Keratinocyte (primary cell): ENCODE measurements at regions not wholly inside any gene's neighbourhood (a gene's known extent, or its start where the extent isn't known, plus 50 kb on each side); places are given as distances from the start of the nearest gene placed in this dataset.

ENCODE experiments used
- DNase-seq: peaks from one replicate; pipeline ENCODE4 v3.0.0-alpha.2; 2011; ENCODE audit warnings: low read depth, missing footprints, low spot score
- FAIRE-seq: peaks from 2 replicates; lab custom pipeline; 2011; peaks lifted over from hg19 to GRCh38; lab: Jason Lieb, UNC
- H2AFZ ChIP-seq: 2 replicates; pipeline ENCODE4 v1.6.0; 2012; ENCODE audit warnings: low read length, control low read depth, inconsistent platforms; ENCODE audit not compliant: control insufficient read depth
- H3K27ac ChIP-seq: 2 replicates; pipeline ENCODE4 v1.5.1; 2011; ENCODE audit warnings: low read length; ENCODE audit not compliant: control insufficient read depth, insufficient read depth
- H3K27me3 ChIP-seq: 3 replicates; pipeline ENCODE4 v1.6.0; 2011; ENCODE audit warnings: low read length; ENCODE audit not compliant: control insufficient read depth, insufficient read depth; ENCODE audit errors: extremely low read depth
- H3K36me3 ChIP-seq, 2 experiments: 2 replicates in 1 of 2; 3 replicates in 1 of 2; pipeline ENCODE4 v1.5.1; 2011; ENCODE audit warnings: low read length in 2 of 2, mild to moderate bottlenecking in 1 of 2; ENCODE audit not compliant: control insufficient read depth in 2 of 2, insufficient read depth in 2 of 2; ENCODE audit errors: extremely low read depth in 1 of 2
- H3K4me1 ChIP-seq: 3 replicates; pipeline ENCODE4 v1.5.1; 2011; ENCODE audit warnings: low read length; ENCODE audit not compliant: control insufficient read depth, insufficient read depth; ENCODE audit errors: extremely low read depth
- H3K4me2 ChIP-seq: 3 replicates; pipeline ENCODE4 v1.6.0; 2011; ENCODE audit warnings: low read depth, low read length; ENCODE audit not compliant: control insufficient read depth, insufficient read depth; ENCODE audit errors: extremely low read depth
- H3K4me3 ChIP-seq, 3 experiments: fragments of 200-600 bp in 1 of 3; sonication (generic) in 1 of 3; 2 replicates in 2 of 3; 3 replicates in 1 of 3; pipeline ENCODE4 v1.5.1; 2011 to 2016; ENCODE audit warnings: low read length in 3 of 3, mild to moderate bottlenecking in 3 of 3, control low read depth in 2 of 3, inconsistent platforms in 1 of 3, low read depth in 1 of 3, mixed read lengths in 1 of 3, mixed run types in 1 of 3, moderate library complexity in 1 of 3; ENCODE audit not compliant: control insufficient read depth in 2 of 3, insufficient read depth in 2 of 3; ENCODE audit errors: extremely low read depth in 1 of 3
- H3K79me2 ChIP-seq: 2 replicates; pipeline ENCODE4 v1.6.0; 2012; ENCODE audit warnings: low read length; ENCODE audit not compliant: control insufficient read depth, insufficient read depth
- H3K9ac ChIP-seq: 3 replicates; pipeline ENCODE4 v1.6.0; 2011; ENCODE audit warnings: low read length; ENCODE audit not compliant: control insufficient read depth, insufficient read depth; ENCODE audit errors: extremely low read depth
- H3K9me1 ChIP-seq: 3 replicates; pipeline ENCODE4 v1.6.0; 2011; ENCODE audit warnings: low read length; ENCODE audit not compliant: control insufficient read depth, insufficient read depth; ENCODE audit errors: extremely low read depth
- H3K9me3 ChIP-seq: 2 replicates; pipeline ENCODE4 v1.5.1; 2012; ENCODE audit warnings: low read depth, low read length; ENCODE audit not compliant: control insufficient read depth
- H4K20me1 ChIP-seq: 3 replicates; pipeline ENCODE4 v1.6.0; 2011; ENCODE audit warnings: low read length; ENCODE audit not compliant: control insufficient read depth, insufficient read depth; ENCODE audit errors: extremely low read depth
- EZH2 ChIP-seq: IDR thresholded peaks from one replicate; pipeline ENCODE4 v1.6.1; 2012; ENCODE audit warnings: inconsistent platforms, mild to moderate bottlenecking, low read length, moderate library complexity
- dilution Hi-C: fragments of 300-500 bp; cut with MboI; formaldehyde crosslinking; loops from one replicate; pipeline ENCODE4 v1.7.0; 2020; ENCODE audit warnings: low sequenced_read_pairs; ENCODE audit not compliant: extremely low pct_ligation_motif_present
- TF ChIP-seq, protein P1 (sequence below), 3 experiments: IDR thresholded peaks in 1 of 3; conservative IDR thresholded peaks in 1 of 3; optimal IDR thresholded peaks in 1 of 3; 2 replicates in 2 of 3; 3 replicates in 1 of 3; pipeline versions ENCODE3 to v1.5.1; 2011; ENCODE audit warnings: low read length in 3 of 3, mild to moderate bottlenecking in 3 of 3, moderate library complexity in 2 of 3, control low read depth in 1 of 3, inconsistent platforms in 1 of 3; ENCODE audit not compliant: insufficient read depth in 2 of 3; ENCODE audit errors: extremely low read depth in 1 of 3

DNA sequence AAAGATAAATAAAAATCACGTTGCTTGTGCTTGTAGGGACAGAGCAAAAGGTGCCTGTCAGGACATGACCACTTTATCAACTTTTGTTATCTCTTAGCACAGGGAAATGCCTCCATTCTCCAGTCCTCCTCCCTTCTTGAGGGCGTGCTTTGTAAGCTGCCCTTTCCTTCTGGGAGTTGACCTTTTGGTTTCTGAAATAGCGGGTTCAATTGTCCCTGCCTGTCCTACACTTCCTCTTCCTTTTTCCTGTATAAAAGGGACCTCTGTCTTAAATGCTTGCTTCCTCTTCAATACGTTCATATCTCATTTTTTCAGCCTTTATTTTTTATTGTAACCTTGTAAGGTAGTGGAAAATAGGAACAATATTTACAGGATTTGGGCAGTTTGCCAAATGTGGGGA is 153.5 kb downstream of the SH3BGRL start:
- TF ChIP-seq EZH2 = no peak
- TF ChIP-seq, protein P1, sequence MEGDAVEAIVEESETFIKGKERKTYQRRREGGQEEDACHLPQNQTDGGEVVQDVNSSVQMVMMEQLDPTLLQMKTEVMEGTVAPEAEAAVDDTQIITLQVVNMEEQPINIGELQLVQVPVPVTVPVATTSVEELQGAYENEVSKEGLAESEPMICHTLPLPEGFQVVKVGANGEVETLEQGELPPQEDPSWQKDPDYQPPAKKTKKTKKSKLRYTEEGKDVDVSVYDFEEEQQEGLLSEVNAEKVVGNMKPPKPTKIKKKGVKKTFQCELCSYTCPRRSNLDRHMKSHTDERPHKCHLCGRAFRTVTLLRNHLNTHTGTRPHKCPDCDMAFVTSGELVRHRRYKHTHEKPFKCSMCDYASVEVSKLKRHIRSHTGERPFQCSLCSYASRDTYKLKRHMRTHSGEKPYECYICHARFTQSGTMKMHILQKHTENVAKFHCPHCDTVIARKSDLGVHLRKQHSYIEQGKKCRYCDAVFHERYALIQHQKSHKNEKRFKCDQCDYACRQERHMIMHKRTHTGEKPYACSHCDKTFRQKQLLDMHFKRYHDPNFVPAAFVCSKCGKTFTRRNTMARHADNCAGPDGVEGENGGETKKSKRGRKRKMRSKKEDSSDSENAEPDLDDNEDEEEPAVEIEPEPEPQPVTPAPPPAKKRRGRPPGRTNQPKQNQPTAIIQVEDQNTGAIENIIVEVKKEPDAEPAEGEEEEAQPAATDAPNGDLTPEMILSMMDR (optimal IDR thresholded peaks at IDR 0.05 in 1 of 3, IDR thresholded peaks at IDR 0.05 in 1 of 3, conservative IDR thresholded peaks at IDR 0.05 in 1 of 3; ENCODE audit: extremely low read depth in 1 of 3, insufficient read depth in 2 of 3, low read length in 3 of 3) = no peak
- Histone ChIP-seq H3K27me3 (no peaks in the 10 kb centered on the region), H3K4me3 (no peak overlapping the region), H3K4me2 (peak overlapping the region; percentile 14), H3K4me1 (no peaks in the 10 kb centered on the region), H3K9me3 (no peaks in the 10 kb centered on the region), H4K20me1 (no peaks in the 10 kb centered on the region), H3K36me3 (no peaks in the 10 kb centered on the region), H2AFZ (no peak overlapping the region), H3K9me1 (no peaks in the 10 kb centered on the region), H3K79me2 (no peaks in the 10 kb centered on the region), H3K9ac (no peak overlapping the region), H3K27ac (no peak overlapping the region)
- no peak for FAIRE-seq
- DNase-seq = no peak
- dilution Hi-C loops = no loop called here

DNA sequence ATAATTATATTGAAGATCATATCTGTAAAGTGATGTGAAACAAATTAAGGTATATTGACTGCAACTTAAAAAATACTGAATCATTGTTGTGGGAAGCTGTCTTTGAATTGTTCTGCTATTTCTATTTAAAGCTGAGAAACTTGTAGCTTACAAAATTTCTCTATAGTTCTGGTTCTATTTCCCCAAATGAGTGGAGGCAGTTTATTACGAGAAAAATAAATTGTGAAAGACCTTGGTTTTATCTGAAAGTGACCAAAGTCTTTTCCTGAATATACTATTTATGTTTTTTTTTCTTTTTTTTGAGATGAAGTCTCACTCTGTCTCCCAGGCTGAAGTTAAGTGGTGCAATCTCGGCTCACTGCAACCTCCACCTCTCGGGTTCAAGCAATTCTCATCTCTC is 165.4 kb downstream of the SH3BGRL start:
- FAIRE-seq = no peak
- no peak for TF ChIP-seq EZH2
- TF ChIP-seq, protein P1 (optimal IDR thresholded peaks at IDR 0.05 in 1 of 3, IDR thresholded peaks at IDR 0.05 in 1 of 3, conservative IDR thresholded peaks at IDR 0.05 in 1 of 3; ENCODE audit: extremely low read depth in 1 of 3, insufficient read depth in 2 of 3, low read length in 3 of 3) = no peak
- no peaks in the 10 kb centered on the region for H3K9me1 ChIP-seq
- no peak overlapping the region for H3K4me3 ChIP-seq
- dilution Hi-C loops = no loop called here
- no peaks in the 10 kb centered on the region for H3K79me2 ChIP-seq
- H2AFZ ChIP-seq = no peak overlapping the region
- no peaks in the 10 kb centered on the region for H3K27me3 ChIP-seq
- no peaks in the 10 kb centered on the region for H4K20me1 ChIP-seq
- no peaks in the 10 kb centered on the region for H3K4me1 ChIP-seq
- no peaks in the 10 kb centered on the region for H3K9me3 ChIP-seq
- no peak for DNase-seq
- no peak overlapping the region for H3K4me2 ChIP-seq
- H3K27ac ChIP-seq = no peak overlapping the region
- no peaks in the 10 kb centered on the region for H3K36me3 ChIP-seq
- no peak overlapping the region for H3K9ac ChIP-seq
